Dedifferentiated amniotic fluid mesenchymal stem cell (primary cell): ENCODE measurements at regions not wholly inside any gene's neighbourhood (a gene's known extent, or its start where the extent isn't known, plus 50 kb on each side); places are given as distances from the start of the nearest gene placed in this dataset.
"Not testable (repeated sequence)": the region's sequence is repeated elsewhere in the genome, so short reads cannot be mapped to it uniquely, and the experiment has no call there.

Source experiments
- DNase-seq: peaks from one replicate; pipeline ENCODE4 v3.0.0-alpha.2; 2016; ENCODE audit errors: extremely low spot score

DNA sequence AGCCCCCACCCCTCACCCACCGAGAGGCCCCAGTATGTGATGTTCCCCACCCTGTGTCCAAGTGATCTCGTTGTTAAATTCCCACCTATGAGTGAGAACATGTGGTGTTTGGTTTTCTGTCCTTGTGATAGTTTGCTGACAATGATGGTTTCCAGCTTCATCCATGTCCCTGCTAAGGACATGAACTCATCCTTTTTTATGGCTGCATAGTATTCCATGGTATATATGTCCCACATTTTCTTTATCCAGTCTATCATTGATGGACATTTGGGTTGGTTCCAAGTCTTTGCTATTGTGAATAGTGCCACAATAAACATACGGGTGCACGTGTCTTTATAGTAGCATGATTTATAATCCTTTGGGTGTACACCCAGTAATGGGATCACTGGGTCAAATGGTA is 79.2 kb downstream of the PXDC1 start:
- not testable (repeated sequence) for DNase-seq

DNA sequence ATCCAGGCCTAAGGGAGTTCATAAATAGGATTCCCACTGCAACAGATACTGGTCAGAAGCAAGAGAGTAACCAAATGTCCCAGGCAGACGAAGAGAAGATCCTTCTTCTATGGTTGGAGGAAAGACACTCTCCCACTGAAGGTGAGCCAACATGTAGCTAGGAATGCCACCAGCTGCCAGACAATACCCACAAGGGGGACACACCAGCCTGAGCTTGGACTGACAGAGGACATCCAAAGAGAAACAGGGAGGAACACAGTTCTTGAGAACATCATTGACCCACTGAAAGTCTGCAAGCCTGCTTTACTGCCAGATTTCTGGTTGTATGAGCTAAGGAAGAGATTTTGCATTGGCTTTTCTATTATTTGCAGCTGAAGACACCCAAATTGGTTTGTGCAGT is 80.1 kb downstream of the PXDC1 start:
- no peak for DNase-seq

DNA sequence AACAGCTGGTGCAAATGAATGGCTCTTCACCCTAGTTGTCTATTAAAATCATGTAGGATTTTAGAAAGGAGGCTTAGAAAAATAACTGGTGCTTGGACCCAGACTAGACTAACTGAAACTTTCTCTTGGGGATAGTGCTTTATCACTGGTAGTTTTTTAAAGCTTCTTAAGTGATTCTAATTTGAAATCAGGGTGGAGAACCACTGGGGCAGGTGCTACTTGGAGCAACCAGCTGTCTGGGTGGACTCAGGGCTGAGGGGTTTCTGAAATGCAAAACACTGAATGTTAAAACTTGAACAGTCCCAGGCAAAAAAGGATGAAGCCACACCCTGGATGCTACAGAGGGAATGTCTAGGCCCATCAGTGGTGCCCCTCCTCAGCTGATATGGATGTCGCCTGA is 81.2 kb downstream of the PXDC1 start:
- DNase-seq = no peak

DNA sequence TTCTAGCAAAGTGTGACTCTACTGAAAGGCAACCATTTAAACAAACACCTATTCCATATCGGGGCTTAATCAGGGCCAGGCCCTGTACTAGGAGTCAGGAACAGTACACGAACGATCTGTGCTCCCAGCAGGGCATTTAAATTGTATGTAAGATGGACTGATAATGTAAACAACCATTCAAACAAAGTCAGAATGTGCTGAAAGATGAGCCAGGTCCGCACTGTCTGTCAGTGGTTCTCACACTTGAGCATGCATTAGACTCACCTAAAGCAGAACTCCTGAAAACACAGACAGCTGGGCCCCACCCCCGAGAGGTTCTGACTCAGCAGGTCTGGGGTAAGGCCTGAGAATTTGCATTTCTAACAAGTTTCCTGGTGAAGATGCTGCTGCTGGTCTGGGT is 81.6 kb downstream of the PXDC1 start:
- no peak for DNase-seq

DNA sequence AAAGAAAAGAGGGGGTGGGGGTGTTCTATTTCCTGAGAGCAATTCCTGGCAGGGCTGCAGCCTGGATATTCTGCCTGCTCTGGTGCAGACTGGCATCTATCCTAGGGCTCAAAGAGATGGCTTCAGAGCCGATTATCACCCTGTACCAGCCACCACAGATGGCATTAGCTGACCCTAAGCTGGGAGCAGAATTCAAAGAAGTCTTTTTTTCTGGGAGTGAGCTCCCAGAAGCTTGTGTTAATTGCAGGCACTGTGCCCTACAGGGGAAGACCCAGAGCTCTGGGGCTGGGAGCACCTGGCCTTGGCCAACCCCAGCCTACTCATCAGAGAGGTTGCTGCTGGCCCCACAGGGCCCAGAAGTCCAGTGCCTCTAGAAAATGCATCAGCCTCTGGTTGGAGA is 85.9 kb downstream of the PXDC1 start:
- no peak for DNase-seq

DNA sequence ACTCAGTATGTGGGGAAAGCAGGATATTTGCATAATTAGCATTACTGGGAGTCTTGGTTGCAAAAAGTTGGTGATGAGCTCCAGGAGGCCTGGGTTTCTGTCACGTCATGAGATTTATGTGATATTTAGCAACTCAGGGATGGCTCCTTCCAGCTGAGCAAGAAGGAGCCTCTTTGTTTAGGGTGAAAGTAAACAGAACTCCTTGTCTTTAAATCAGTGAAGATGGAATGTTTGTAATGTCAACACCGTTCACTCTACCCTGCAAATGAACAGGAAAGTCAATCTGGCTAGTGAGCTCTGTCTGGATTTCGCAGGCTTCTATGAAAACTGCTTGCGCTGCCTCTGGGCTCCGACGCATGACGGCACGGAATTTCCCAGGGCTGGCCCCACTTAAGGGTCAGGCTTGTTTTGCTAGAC is 86.9 kb downstream of the PXDC1 start:
- DNase-seq = no peak

DNA sequence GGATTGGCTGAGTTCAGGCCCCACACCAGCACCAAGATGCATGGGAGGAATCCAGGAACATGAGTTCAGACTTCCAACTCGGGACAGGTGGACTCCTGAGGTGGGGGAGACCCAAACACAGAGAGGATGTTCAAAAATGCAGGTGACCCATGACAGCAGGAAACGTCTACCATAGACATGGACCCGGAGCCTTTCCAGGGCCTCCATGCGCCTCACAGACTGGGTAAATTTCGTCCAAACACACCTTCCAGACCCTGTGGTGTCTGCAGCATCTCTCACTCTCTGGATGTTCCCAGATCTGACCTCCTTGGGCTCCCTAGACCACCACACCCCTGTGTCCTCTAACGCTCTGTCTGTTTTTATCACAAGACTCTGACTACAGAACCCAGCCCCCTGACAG is 87.7 kb downstream of the PXDC1 start:
- DNase-seq = no peak

DNA sequence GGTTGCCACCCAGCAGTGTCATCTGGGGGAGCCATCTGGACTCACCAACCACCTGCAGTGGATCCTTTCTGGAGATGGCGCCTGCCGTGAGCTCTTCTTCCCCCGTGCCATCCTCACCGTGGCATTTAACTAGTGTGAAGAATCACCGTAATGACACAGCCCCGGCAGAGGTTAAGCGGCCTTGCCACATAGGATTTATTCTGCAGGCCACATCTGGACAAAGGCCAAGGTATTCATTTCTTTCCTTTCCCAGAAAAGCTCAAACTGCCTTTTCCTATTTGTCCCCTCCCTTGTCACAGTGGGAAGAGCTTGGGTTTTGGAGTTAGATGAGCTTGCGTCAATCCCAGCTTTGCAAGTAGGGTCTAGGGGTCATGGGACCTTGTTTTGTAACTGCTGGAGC is 88.4 kb downstream of the PXDC1 start:
- DNase-seq = no peak

DNA sequence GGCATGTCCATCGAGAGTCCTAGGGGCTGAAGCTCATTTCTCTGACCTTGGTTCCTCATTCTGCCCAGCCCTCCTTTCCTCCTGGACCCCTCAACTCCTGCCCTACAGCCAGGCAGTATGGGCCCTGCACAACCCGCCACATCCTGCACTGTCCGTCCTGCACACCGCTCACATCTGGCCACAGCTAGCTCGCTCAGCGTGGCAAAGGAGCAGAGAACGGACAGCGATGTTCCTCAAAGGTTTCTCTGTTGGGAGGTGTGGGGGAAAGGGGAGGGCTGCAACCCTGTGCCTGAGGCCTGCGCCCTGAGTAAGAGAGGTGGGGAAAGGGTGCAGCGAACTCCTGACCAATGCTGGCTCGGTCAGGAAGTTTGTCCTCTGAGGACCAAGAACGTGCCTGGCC is 90.1 kb downstream of the PXDC1 start:
- DNase-seq = no peak

DNA sequence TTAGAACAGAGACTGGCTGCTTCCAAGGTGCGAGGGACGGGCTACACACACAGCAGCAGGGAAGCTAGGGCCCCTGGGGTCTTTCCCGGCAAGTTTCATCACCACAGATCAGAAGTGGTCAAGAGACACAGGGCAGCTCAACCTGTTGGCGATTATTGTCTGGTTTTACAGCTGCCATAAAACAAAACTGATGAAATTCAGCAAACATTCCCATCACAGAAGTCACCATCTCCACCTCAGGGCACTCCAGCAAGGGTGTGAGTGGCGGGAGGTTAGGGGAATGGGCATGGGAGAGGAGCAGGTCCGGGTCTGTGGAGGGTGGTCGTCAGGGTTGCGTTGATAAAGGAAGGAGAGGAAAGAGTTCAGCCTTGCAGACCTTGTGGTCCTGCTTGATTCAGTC is 91.0 kb downstream of the PXDC1 start:
- no peak for DNase-seq

DNA sequence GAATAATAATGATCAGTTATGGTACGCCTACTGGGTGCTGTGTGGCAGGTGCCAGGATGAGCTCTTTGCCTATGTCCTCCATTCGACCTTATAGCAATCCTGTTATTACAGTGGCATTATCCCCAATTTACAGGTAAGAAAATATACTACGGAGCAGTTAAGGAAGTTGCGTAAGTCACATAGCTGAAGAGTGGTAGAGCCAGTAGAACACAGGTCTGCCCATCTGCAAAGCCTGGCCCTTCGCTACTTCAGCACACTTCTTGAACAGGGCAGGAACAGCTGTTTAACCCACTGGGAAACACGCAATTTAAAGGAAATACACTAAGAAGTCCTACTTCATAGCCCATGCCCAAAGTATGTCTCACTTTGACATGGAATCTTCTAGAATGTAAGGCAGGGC is 91.8 kb downstream of the PXDC1 start:
- DNase-seq = no peak

DNA sequence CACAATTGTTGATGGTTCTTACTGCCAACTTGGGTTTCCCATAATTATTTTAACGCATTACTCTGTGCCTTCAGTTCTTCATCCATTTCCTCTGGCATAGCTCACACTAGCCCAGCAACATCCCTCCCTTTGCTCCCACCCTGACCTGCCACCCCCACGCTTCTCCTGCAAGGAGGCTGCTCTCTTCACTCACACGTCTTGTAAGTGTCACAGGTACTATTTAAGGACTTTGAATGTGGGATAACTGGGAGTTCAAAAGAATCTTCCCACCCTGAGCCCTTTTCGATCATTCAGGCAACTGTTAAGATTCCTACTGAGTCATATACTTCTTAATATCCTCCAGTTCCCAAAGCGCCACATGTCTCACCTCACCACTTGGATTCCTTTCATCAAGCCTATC is 95.4 kb downstream of the PXDC1 start:
- DNase-seq = no peak

DNA sequence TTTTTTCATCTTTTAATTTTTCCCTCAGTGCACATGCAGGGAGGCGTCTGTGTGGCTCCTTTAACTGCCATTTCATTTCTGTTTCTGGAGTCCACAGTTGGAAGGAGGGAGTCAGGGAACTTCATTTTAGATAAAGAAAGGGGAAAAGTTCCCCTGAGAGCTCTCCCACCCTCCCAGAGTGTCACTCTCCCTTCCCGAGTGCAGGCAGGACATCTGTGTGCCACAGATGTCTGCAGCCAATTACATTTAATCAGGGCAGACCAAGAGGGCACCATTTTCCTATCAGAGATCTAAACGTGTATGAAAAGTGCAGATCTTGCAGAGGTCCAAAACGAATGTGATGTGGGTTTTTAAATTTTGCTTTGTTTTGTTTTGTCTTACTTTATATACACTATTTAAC is 96.6 kb downstream of the PXDC1 start:
- DNase-seq = no peak

DNA sequence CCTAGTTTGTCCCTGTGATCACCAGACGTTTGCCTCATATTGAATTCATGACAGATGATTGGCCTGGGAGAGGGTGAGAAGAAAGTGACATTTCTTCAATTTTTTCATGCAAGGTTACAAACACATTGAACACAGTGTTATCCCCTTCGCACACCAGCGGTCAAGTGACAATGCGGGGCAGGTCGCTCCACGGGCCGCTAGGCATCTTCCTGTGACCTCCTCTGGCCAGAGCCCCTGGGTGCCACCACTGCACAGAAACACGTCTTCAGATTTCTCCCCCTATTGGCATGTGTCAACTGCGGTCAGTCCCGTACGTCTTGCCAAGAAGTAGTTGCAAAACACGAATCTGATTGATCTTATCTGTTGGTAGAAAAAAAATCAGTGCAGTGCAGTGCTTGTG is 97.1 kb downstream of the PXDC1 start:
- no peak for DNase-seq

DNA sequence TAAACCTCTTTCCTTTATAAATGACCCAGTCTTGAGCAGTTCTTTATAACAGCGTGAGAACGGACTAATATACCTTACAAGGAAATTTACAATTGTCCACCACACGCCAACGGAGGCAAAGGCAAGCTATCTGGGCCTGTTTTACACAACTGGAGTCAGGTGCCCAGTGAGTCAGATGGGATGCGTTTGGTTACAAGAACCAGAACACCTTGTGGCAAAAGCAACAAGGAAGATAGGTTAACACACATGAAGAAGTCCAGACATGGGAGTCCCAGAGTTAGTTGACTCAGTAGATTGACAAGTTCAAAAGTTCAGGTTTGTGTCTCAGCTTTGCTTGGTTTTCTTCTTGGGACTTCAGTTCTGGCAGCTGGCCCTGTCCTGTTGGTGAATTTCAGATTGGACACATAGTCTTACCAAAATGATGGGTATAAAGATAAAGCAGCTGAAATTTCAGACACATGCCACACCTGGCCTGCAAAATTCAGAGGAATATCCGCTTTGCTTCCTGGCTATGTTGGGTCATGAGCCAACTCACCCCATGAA is 97.9 kb downstream of the PXDC1 start:
- DNase-seq = no peak

DNA sequence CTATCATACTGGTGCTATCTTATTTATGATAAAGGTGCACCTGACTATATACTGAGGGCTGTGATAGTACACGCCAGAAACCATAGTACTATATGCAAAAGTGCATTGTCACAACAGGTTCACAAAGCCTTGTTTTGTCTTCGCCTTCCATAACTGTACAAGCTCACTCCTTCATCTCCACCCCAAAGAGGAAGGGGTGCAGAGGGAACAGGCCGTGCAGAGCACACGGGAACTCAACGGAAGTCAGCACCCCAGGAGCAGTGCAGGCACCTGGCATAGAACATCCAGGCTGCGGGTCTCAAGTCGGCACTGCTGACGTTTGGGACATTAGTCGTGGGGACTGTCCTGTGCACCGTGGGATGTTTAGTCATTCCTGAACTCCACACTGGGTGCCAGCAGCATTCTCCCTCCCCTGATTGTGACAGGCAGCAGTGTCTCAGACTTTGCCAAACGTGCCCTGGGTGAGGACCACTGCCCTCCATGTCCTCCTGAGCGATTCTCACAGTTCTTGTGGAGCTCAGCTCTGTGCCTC is 99.7 kb downstream of the PXDC1 start:
- no peak for DNase-seq

DNA sequence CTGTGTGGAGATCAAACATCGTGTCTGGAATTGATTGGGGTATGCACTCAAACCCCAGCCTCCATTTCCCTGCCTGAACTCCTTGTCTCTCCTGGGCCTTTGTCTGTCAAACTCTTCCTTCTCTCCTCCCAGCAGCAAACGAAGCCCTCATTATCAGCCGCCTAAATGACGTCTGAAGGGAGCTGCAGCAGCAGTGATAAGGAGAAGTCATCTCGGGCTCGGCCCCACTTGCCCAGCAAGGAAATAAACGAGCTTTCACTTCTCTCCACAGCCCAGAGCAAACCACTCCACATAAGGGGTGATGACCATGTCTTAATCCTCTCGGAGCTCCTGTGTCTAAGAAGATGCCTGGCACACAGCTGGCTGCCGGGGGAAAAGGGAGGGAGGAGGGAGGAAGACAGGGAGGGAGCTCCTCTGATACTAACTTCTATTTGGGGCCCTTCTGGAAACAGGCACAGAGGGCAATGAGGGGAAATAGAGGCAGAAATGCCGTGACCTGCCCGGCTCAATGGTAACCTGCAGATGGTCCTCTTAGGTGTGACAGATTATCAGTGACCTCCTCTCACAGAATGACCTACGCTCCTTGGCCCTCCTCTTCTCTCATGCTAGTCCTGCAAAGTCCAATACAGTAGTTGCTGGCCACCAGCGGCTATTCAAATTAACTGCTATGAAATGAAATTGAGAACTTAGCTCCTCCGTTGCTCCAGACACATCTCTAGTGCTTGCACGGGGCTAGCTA is 100.4 kb downstream of the PXDC1 start:
- DNase-seq = no peak

DNA sequence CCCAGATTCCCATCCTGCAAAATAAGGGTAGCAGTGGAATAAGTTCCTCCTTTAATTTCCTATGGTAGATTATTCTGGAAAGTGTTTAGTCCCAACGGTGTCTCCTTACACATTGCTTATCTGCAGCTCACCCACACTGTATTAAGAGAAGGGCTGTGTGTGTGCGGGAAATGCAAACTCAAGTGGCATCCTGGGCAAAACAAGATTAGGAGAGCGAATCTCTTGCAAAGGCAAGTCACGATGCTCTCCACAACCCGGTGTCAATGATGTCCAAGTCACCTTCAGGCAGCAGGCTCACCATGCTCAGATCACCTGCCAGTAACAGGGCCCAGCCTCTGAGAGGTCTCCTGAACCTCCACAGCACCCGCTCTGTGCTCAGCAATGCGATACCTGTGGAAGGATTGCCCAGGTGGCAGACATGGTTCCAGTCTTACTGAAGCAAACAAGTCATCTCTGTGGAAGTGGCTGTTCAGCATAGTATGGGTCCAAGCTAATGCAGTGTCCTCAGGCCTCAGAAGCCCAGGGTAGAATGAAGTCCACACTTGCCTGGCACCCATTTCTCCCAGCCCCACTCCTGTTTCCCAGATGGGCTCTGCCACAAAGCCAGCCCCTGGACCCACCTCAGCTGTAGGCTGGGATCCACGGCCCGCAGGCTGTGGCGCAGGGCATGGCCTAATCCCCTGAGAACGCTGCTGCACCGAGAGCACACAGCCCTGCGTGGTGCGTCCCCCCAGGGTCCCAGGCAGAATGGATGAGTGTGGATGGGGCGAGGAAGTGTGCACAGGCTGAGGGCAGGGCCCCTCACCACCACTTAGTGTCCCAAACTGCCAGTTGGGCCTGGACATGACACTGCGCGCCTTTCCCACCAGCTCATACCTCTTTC is 101.2 kb downstream of the PXDC1 start:
- no peak for DNase-seq

DNA sequence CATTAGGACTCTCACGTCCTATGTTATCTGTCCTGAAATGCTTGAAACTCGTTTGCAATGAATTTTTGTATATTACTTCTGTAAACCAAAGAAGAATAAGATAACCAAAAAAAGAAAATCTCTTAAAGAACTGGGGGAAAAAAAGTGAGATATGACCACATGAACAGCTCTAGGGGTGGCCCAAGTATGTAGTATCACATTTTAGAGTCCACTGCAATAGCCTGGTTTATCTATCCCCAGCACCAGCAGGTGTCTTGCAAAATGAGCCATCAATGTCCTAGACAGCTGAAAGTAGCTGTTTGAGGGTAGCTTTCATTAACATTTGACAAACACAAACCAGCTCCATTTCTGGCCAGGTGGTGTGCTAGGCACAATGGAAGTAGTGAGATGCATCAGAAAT is 102.8 kb downstream of the PXDC1 start:
- no peak for DNase-seq

DNA sequence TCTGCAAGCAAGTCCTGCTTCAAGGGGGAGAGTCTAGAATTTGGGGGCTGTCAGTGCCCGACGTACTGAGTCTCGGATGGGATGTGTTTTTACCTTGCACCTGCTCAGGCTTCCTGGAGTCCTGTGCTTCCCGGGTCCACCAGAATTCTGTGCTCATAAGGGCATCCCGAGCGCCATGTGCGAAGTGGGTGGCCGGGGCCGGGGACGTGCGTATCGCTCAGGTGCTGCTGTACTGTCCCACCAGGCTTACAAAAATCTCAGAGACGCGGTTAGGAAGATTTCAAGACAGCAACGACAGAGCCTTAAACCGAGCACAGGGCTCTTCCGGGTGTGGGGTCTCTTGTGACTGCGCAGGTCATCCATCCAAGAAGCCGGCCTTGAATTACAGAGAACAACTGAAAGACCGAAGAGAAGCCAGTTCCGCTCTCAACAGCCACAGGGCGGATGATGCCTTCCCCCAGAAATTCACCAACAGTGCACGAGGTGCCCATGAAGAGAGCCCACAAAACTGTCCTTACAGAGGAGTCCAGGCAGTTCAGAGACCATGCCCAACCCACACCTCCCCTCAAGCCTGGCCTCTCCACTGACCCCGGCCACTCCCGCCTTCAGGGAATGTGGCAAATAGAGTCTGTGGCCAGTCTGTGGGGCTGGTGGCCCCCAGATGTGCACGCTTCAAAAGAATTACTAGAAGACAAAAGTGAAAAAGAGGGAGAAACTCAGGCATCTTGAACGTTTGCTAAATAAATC is 104.7 kb downstream of the PXDC1 start:
- no peak for DNase-seq

DNA sequence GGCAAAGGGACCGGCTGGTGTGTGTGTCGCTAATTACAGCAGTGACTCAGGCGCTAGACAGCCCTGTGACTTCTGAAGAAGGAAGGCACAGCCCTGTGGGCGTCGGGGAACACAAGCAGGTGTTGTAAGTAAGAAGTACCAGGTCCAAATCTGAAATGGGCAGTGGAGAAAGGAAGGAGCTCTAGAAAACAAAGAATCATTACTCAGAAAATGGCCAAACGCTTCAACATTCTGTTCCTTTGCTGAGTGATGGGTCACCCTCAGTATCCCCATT is 106.8 kb downstream of the PXDC1 start:
- no peak for DNase-seq
